ENCODE measurements at regions not wholly inside any gene's neighbourhood (a gene's known extent, or its start where the extent isn't known, plus 50 kb on each side); places are given as distances from the start of the nearest gene placed in this dataset.

DNA sequence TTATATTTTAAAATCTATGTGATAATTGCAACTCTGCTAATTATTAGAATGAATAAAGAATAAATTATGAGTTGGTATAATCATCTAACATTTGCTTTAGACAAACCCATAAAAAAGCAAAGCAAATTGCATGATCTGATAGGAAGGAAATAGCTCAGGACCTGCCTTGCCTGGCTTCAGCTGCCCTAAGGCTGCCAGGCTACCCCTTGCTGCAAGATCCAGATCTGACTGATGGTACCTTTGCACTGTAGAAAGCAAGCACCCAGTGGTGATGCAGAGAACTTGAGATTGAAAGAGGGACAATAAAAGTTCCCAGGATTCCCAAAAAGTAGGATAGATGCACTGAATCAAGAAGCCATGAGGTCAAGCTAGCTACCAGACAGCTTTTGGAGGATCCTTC, 100.9 kb upstream of the FSTL4 start:
- TF ChIP-seq, protein P1, sequence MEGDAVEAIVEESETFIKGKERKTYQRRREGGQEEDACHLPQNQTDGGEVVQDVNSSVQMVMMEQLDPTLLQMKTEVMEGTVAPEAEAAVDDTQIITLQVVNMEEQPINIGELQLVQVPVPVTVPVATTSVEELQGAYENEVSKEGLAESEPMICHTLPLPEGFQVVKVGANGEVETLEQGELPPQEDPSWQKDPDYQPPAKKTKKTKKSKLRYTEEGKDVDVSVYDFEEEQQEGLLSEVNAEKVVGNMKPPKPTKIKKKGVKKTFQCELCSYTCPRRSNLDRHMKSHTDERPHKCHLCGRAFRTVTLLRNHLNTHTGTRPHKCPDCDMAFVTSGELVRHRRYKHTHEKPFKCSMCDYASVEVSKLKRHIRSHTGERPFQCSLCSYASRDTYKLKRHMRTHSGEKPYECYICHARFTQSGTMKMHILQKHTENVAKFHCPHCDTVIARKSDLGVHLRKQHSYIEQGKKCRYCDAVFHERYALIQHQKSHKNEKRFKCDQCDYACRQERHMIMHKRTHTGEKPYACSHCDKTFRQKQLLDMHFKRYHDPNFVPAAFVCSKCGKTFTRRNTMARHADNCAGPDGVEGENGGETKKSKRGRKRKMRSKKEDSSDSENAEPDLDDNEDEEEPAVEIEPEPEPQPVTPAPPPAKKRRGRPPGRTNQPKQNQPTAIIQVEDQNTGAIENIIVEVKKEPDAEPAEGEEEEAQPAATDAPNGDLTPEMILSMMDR (IDR thresholded peaks at IDR 0.05) = no peak

DNA sequence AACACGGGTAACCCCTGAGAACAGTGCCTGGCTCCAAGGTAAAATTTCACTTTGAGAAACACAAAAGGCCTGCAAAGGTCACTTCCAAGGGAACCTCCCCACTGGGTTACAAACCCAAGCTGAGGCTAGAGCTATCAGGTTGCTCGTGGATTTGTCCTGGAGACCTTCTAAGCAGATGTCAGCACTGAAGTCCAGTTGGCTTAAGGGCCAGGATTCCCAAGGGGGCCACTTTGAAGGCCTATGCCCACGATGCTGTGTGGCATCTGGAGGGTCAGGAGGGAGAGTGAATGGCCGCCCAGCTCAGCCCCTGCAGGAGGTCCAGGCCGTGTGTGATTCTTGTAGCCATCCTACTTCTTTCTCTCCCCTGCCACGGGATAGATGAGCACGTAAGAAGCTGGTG, 100.2 kb upstream of the FSTL4 start:
- Mint-ChIP-seq H3K4me1 (ENCODE audit: low read depth) (peaks cover 8% of the 10 kb centered on the region), H3K27me3 (ENCODE audit: low read depth) (peaks cover 3% of the 10 kb centered on the region), H3K27ac (ENCODE audit: unreplicated experiment) (no peak overlapping the region), H3K9me3 (ENCODE audit: low read depth) (peaks cover 3% of the 10 kb centered on the region), H3K36me3 (ENCODE audit: low read depth) (no peaks in the 10 kb centered on the region), H3K4me3 (ENCODE audit: unreplicated experiment) (no peak overlapping the region)
- no peak for DNase-seq (ENCODE audit: low spot score)
- TF ChIP-seq, protein P1 (IDR thresholded peaks at IDR 0.05) = no peak

More for the DNA sequence above, 100.9 kb upstream of the FSTL4 start:
- Mint-ChIP-seq H3K4me3 (ENCODE audit: unreplicated experiment) (no peak overlapping the region), H3K27me3 (ENCODE audit: low read depth) (peaks cover 3% of the 10 kb centered on the region), H3K27ac (ENCODE audit: unreplicated experiment) (no peak overlapping the region), H3K9me3 (ENCODE audit: low read depth) (peaks cover 3% of the 10 kb centered on the region), H3K4me1 (ENCODE audit: low read depth) (peaks cover 8% of the 10 kb centered on the region), H3K36me3 (ENCODE audit: low read depth) (no peaks in the 10 kb centered on the region)
- no peak for DNase-seq (ENCODE audit: low spot score)

DNA sequence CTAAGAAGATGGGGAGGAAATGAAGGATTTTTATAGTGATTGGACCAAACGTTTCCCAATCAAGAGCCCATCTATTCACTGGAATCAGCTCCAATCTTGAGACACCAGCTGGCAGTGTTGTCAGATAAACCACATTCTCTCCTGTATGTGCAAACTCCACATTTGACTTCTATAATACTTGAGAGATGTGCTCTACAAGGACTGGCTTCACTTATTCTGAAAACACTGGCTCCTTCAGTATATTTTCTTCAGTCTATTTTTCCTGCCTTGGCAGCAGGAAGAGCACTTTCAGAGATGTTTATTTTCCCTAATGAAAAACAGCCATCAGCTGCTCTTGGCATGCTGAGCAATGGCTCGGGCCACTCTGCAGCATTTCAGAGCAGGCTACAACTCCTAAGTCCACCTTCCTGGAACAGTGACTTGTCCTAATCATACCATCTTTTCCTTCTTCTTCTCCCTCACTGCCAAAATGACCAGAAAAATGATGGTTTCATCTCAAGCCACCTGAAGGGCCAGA, 96.9 kb upstream of the FSTL4 start:
- Mint-ChIP-seq H3K27ac (ENCODE audit: unreplicated experiment) (no peak overlapping the region), H3K9me3 (ENCODE audit: low read depth) (no peaks in the 10 kb centered on the region), H3K36me3 (ENCODE audit: low read depth) (no peaks in the 10 kb centered on the region), H3K4me3 (ENCODE audit: unreplicated experiment) (no peak overlapping the region), H3K4me1 (ENCODE audit: low read depth) (peaks cover 8% of the 10 kb centered on the region), H3K27me3 (ENCODE audit: low read depth) (peaks cover 2% of the 10 kb centered on the region)
- TF ChIP-seq, protein P1 (IDR thresholded peaks at IDR 0.05) = peak; percentile 40
- DNase-seq (ENCODE audit: low spot score) = no peak

DNA sequence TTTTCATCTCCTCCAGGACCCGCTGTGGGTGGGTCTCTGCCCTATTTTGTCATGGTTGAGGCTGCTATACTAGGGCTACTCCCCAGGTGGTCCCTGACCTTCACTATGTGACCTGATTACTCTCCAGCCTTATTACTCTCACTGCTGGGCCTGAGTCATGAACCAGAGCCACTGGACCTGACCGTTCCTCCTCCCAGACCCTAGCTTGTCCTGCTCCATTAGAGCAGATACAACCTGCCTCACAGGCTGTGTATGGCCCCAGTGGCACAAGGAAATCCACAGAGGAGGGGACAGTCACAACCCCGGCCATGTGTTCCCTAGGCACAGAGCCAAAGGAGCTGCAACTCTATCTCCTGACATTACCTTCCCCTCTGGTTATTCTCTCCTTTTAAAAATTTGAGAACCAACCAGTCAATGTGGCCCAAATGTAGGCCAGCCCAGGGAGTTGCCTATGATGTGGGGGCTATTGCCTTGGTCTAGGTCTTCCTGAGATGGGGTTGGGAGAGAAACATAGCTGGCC, 96.0 kb upstream of the FSTL4 start:
- Mint-ChIP-seq H3K36me3 (ENCODE audit: low read depth) (no peaks in the 10 kb centered on the region), H3K27me3 (ENCODE audit: low read depth) (no peaks in the 10 kb centered on the region), H3K9me3 (ENCODE audit: low read depth) (no peaks in the 10 kb centered on the region), H3K4me1 (ENCODE audit: low read depth) (peaks cover 8% of the 10 kb centered on the region), H3K4me3 (ENCODE audit: unreplicated experiment) (no peak overlapping the region), H3K27ac (ENCODE audit: unreplicated experiment) (no peak overlapping the region)
- no peak for DNase-seq (ENCODE audit: low spot score)
- TF ChIP-seq, protein P1 (IDR thresholded peaks at IDR 0.05) = no peak

DNA sequence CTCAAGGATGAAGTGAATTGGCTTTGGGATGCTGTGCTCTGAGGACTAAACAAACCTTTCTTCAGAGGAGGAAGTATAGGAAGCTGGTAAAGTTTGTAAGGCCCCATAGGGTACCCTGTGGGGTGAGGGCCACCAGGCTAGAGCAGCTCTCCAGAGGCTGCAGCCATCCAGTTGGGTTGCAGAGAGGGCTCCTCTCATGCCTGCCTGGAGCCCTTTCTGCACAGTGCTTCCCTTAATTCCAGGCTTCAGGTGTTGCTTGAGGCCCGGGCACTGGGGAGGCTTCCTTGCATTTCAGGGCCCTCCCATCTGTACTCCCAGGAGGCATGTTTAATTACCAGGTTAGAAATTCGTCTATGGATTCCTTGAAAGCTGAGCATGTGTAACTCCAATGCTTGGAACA, 95.3 kb upstream of the FSTL4 start:
- Mint-ChIP-seq H3K27me3 (ENCODE audit: low read depth) (no peaks in the 10 kb centered on the region), H3K4me3 (ENCODE audit: unreplicated experiment) (no peak overlapping the region), H3K9me3 (ENCODE audit: low read depth) (no peaks in the 10 kb centered on the region), H3K27ac (ENCODE audit: unreplicated experiment) (no peak overlapping the region), H3K36me3 (ENCODE audit: low read depth) (no peaks in the 10 kb centered on the region), H3K4me1 (ENCODE audit: low read depth) (peaks cover 8% of the 10 kb centered on the region)
- TF ChIP-seq, protein P1 (IDR thresholded peaks at IDR 0.05) = no peak
- DNase-seq (ENCODE audit: low spot score) = no peak

All from chondrocyte (in vitro differentiated cells).